Thyroid gland (tissue), 4 donors: ENCODE measurements at regions not wholly inside any gene's neighbourhood (a gene's known extent, or its start where the extent isn't known, plus 50 kb on each side); places are given as distances from the start of the nearest gene placed in this dataset.

ENCODE experiments used
- CTCF ChIP-seq, 6 experiments: fragments of 200-600 bp in 3 of 6; fragments of 450-650 bp in 3 of 6; sonication (generic) in 3 of 6; IDR thresholded peaks; one replicate each; pipeline ENCODE4 v1.5.1; 2016 to 2019; ENCODE audit warnings: antibody characterized with exemption in 6 of 6, mild to moderate bottlenecking in 2 of 6, inconsistent platforms in 1 of 6, moderate library complexity in 1 of 6
- POLR2A ChIP-seq, 2 donors: fragments of 450-650 bp; IDR thresholded peaks; one replicate each; pipeline ENCODE4 v1.6.1; 2017; ENCODE audit warnings: antibody characterized with exemption in 2 of 2, mild to moderate bottlenecking in 2 of 2, moderate library complexity in 1 of 2

- no peak for TF ChIP-seq CTCF (IDR thresholded peaks at IDR 0.05)
- no peak for TF ChIP-seq POLR2A (IDR thresholded peaks at IDR 0.05)
These were observed 98.5 kb upstream of the INSIG1 start for GRCh38 chr7:155198901-155199845.
